Stomach (tissue), 4 donors: ENCODE measurements at regions not wholly inside any gene's neighbourhood (a gene's known extent, or its start where the extent isn't known, plus 50 kb on each side); places are given as distances from the start of the nearest gene placed in this dataset.

Source experiments
- POLR2A ChIP-seq, 4 donors: fragments of 450-650 bp; IDR thresholded peaks; one replicate each; pipeline ENCODE4 v1.6.1; 2016; ENCODE audit warnings: antibody characterized with exemption in 4 of 4, control low read depth in 2 of 4, mild to moderate bottlenecking in 1 of 4, moderate library complexity in 1 of 4
- POLR2AphosphoS5 ChIP-seq, 3 donors: sonication (generic); formaldehyde crosslinking; IDR thresholded peaks; one replicate each; pipeline ENCODE4 v1.6.1; 2016; ENCODE audit warnings: antibody characterized with exemption in 3 of 3
- TF ChIP-seq, protein P1 (sequence below), 7 experiments: fragments of 450-650 bp in 4 of 7; fragments of 200-600 bp in 3 of 7; sonication (generic) in 3 of 7; IDR thresholded peaks; one replicate each; pipeline ENCODE4 v1.5.1; 2016 to 2019; ENCODE audit warnings: antibody characterized with exemption in 7 of 7, control low read depth in 2 of 7, mild to moderate bottlenecking in 1 of 7

DNA sequence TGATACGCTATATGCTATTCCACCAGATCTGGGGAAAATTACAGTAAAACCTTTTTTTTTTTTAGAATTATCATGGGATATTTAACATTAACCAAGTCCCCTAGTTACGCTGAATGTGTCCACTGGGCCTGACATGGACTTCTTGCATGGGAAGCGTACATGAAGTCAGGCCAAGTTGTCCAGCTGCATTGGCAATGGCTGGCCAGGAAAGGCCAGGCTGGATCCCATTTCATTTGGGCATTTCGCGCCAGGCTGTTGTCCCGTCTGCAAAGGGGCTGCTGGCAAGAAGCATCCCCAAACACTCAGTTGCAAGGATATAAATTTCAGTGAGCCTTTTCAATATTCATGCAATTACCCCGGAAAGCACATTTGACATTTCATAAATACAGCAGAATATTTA lies 933.3 kb downstream of the GRID1 start:
- TF ChIP-seq POLR2A (IDR thresholded peaks at IDR 0.05), result no peak
- no peak for TF ChIP-seq POLR2AphosphoS5 (IDR thresholded peaks at IDR 0.05)
- TF ChIP-seq, protein P1, sequence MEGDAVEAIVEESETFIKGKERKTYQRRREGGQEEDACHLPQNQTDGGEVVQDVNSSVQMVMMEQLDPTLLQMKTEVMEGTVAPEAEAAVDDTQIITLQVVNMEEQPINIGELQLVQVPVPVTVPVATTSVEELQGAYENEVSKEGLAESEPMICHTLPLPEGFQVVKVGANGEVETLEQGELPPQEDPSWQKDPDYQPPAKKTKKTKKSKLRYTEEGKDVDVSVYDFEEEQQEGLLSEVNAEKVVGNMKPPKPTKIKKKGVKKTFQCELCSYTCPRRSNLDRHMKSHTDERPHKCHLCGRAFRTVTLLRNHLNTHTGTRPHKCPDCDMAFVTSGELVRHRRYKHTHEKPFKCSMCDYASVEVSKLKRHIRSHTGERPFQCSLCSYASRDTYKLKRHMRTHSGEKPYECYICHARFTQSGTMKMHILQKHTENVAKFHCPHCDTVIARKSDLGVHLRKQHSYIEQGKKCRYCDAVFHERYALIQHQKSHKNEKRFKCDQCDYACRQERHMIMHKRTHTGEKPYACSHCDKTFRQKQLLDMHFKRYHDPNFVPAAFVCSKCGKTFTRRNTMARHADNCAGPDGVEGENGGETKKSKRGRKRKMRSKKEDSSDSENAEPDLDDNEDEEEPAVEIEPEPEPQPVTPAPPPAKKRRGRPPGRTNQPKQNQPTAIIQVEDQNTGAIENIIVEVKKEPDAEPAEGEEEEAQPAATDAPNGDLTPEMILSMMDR (IDR thresholded peaks at IDR 0.05), result no peak
